Activated naive CD8-positive, alpha-beta T cell treated with anti-CD3 and anti-CD28 coated beads for 36 hours (primary cell): ENCODE measurements at regions not wholly inside any gene's neighbourhood (a gene's known extent, or its start where the extent isn't known, plus 50 kb on each side); places are given as distances from the start of the nearest gene placed in this dataset.

Source experiments
- DNase-seq: peaks from one replicate; pipeline ENCODE4 v3.0.0; 2021
- H3K27ac Mint-ChIP-seq: one replicate; pipeline ENCODE4 v1.8.0; 2022; ENCODE audit warnings: mild to moderate bottlenecking, moderate library complexity, mixed read lengths
- H3K27me3 Mint-ChIP-seq: one replicate; pipeline ENCODE4 v1.8.0; 2022; ENCODE audit warnings: mild to moderate bottlenecking, mixed read lengths
- H3K36me3 Mint-ChIP-seq: one replicate; pipeline ENCODE4 v1.8.0; 2021; ENCODE audit warnings: mild to moderate bottlenecking, mixed read lengths
- H3K4me1 Mint-ChIP-seq: one replicate; pipeline ENCODE4 v1.8.0; 2021; ENCODE audit warnings: mixed read lengths
- H3K4me3 Mint-ChIP-seq: one replicate; pipeline ENCODE4 v1.8.0; 2022; ENCODE audit warnings: mild to moderate bottlenecking, moderate library complexity, mixed read lengths
- H3K9me3 Mint-ChIP-seq: one replicate; pipeline ENCODE4 v1.8.0; 2022; ENCODE audit warnings: mixed read lengths

DNA sequence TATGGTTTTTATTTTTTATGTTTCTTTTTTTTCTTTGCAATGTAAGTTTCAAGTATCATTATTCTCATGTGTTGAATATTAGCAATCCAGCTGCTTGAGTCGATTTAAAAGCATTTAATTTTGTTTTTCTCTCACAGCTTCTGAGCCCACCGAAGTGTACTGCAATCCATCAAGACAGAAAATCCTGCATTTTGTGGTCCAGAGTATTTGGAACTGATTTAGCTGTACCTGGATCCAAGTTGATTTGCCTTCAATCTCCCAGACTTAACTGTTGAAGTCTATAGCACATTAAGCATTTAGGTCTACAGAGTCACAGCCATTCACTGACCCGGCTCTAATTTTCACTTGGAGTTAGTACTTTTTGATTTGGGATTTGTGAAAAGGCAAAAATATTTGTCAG, 622.9 kb upstream of the ADAMTS5 start:
- H3K4me3 Mint-ChIP-seq, result no peak overlapping the region
- no peaks in the 10 kb centered on the region for H3K4me1 Mint-ChIP-seq
- no peaks in the 10 kb centered on the region for H3K36me3 Mint-ChIP-seq
- H3K27me3 Mint-ChIP-seq, result no peaks in the 10 kb centered on the region
- H3K9me3 Mint-ChIP-seq, result peaks cover 1% of the 10 kb centered on the region
- H3K27ac Mint-ChIP-seq, result no peak overlapping the region
- no peak for DNase-seq

DNA sequence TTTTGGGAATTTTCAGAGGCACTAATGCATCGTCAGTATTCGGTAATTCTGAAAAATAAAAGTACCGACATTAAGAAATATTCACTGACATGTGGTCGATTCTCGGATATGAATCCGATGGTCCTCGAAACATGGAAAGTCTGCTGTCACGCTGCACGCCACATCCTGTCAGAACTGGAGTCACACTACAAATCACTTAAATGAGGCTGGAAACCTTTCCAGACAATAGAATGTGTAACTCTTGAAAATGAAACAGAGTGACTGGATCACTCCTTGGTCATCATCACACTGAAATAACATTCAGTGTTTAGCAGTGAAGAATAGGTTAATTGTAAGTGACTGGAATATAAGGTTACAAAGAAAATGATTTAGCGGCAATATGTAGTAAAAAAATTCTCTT, 620.1 kb upstream of the ADAMTS5 start:
- H3K4me3 Mint-ChIP-seq, result no peak overlapping the region
- no peak for DNase-seq
- H3K27me3 Mint-ChIP-seq, result no peaks in the 10 kb centered on the region
- no peaks in the 10 kb centered on the region for H3K4me1 Mint-ChIP-seq
- H3K9me3 Mint-ChIP-seq, result peaks cover 1% of the 10 kb centered on the region
- H3K27ac Mint-ChIP-seq, result no peak overlapping the region
- no peaks in the 10 kb centered on the region for H3K36me3 Mint-ChIP-seq

DNA sequence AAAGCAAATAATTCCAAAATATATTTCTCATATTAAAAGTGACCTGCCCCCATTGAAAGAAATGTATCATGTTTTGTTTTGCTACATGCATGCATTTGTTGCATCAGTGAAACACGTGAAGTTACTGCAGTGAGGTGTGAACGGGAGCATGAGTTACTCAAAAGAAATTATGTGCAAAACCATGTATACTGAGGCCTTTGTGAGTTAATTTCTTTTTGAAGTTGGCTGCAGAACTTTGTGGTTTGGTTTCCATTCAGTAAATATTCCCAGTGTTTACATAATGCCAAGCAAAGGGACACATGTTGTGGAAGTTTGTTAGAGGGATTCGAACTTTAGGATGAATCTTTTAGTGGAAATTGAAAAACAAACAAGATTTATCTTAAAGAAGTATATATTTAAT, 619.4 kb upstream of the ADAMTS5 start:
- DNase-seq, result no peak
- no peaks in the 10 kb centered on the region for H3K36me3 Mint-ChIP-seq
- no peaks in the 10 kb centered on the region for H3K27me3 Mint-ChIP-seq
- no peaks in the 10 kb centered on the region for H3K4me1 Mint-ChIP-seq
- H3K9me3 Mint-ChIP-seq, result peaks cover 1% of the 10 kb centered on the region
- H3K4me3 Mint-ChIP-seq, result no peak overlapping the region
- no peak overlapping the region for H3K27ac Mint-ChIP-seq

DNA sequence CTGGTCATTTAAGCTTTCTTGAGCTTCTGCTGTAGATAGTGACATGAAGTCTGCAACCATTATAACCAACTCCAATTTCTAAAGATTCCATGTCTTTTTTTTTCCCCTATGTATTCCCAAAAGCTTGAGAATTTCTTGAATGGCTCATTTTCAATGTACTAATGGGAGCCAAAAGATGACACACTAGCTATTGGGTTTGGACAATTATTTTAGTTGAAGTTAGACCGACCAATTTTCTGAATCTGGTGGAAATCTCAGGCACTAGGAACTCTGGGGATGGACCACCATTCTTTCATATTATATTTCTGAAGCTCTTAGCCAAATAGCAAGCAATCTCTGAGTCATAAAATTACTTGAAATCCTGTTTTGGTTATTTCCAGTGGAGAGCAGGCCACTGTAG, 617.4 kb upstream of the ADAMTS5 start:
- DNase-seq, result no peak

DNA sequence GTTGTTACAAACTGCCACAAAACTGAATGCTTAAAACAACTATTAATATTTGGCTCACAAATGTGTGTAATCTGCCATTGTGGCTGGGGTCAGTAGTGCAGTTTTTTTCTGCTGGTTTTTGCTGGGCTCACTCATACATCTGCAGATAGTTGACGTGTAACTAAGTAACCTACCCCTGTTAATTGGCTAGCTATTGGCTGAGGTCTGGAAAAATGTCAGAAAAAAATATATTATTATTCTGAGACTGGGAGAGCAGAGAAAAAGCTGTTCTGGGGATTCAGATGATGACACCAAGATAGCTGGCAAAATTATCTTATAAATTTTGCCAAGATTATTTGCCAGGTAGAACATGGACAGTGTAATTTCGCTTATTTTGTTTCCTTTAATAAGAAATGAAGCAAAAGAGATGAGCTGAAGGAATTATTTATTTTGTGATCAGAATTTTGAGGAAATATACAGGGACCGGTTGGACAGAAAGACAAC, 616.1 kb upstream of the ADAMTS5 start:
- Mint-ChIP-seq H3K36me3 (no peaks in the 10 kb centered on the region), H3K4me1 (no peaks in the 10 kb centered on the region), H3K9me3 (peaks cover 2% of the 10 kb centered on the region), H3K27ac (no peak overlapping the region), H3K27me3 (no peaks in the 10 kb centered on the region), H3K4me3 (no peak overlapping the region)
- no peak for DNase-seq

More for the DNA sequence above, 617.4 kb upstream of the ADAMTS5 start:
- Mint-ChIP-seq H3K4me3 (no peak overlapping the region), H3K4me1 (no peaks in the 10 kb centered on the region), H3K27me3 (no peaks in the 10 kb centered on the region), H3K27ac (no peak overlapping the region), H3K9me3 (peaks cover 3% of the 10 kb centered on the region), H3K36me3 (no peaks in the 10 kb centered on the region)

DNA sequence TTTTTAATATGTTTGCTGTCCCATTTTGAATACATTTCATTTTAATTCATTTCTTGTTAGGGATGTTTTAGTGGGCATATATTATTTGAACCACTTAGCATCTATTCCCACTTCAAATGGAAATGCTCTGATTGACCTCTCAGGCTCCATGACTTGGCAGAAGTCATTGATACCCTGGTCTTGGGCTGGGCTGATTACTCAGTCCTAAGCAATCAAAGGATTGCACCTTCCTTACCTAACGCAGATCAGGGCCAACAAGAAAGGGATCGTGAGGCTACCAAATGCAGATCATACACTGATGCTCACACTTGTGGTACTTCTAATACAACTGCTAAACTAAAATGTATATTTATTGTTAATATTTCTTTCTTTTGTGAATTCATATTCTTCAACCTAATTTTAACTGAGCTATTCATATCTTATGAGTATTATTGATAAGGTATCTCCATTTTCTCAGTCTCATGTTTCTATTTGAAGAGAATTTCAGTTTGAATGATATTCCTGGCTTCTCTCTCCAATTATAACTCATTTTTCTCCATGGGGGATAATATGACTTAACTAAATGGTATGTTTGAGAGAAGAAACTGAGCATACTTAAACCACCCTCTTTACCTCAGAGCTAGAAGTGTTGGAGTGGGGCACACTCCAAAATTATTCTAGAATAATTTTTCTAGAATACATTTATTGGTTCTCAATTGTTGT, 615.5 kb upstream of the ADAMTS5 start:
- Mint-ChIP-seq H3K9me3 (peaks cover 2% of the 10 kb centered on the region), H3K4me3 (no peak overlapping the region), H3K4me1 (no peaks in the 10 kb centered on the region), H3K36me3 (no peaks in the 10 kb centered on the region), H3K27ac (no peak overlapping the region), H3K27me3 (no peaks in the 10 kb centered on the region)
- DNase-seq, result no peak

DNA sequence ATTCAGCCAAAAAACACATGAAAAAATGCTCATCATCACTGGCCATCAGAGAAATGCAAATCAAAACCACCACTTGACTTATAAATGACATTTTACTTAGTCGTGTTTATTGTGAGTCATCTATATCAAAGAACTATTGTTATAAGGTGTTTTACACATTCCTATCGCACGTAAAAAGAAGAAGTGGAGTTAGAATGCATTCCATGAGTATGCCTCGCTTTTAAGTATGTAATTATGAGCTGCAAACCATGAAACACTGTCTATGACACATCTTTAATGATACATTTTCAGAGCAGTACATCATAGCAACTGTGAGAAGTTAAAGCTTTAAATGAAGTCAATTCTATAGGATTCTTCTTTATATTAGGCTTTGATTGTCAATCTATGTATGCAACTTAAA, 614.3 kb upstream of the ADAMTS5 start:
- peaks cover 2% of the 10 kb centered on the region for H3K9me3 Mint-ChIP-seq
- no peaks in the 10 kb centered on the region for H3K27me3 Mint-ChIP-seq
- H3K36me3 Mint-ChIP-seq, result no peaks in the 10 kb centered on the region
- H3K4me1 Mint-ChIP-seq, result no peaks in the 10 kb centered on the region
- H3K4me3 Mint-ChIP-seq, result no peak overlapping the region
- DNase-seq, result no peak
- H3K27ac Mint-ChIP-seq, result no peak overlapping the region

DNA sequence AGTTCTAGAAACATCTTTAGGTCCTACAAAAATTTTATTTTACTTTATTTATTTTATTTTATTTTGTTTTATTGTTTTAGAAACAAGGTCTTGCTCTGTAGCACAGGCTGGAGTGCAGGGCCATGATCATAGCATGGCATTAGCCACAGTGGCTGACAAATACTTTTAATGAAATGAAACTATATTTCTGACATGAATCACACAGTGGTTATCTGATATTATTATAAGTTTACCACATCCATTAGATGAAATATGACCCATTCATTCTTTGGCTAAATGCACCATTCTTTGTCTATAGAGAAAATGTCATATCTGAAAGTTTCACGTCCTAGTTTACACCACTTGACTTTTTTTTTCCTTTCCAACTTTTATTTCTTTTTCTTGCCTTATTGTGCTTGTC, 613.4 kb upstream of the ADAMTS5 start:
- no peaks in the 10 kb centered on the region for H3K27me3 Mint-ChIP-seq
- peaks cover 2% of the 10 kb centered on the region for H3K9me3 Mint-ChIP-seq
- no peak overlapping the region for H3K27ac Mint-ChIP-seq
- no peaks in the 10 kb centered on the region for H3K4me1 Mint-ChIP-seq
- no peak overlapping the region for H3K4me3 Mint-ChIP-seq
- DNase-seq, result no peak
- H3K36me3 Mint-ChIP-seq, result no peaks in the 10 kb centered on the region

DNA sequence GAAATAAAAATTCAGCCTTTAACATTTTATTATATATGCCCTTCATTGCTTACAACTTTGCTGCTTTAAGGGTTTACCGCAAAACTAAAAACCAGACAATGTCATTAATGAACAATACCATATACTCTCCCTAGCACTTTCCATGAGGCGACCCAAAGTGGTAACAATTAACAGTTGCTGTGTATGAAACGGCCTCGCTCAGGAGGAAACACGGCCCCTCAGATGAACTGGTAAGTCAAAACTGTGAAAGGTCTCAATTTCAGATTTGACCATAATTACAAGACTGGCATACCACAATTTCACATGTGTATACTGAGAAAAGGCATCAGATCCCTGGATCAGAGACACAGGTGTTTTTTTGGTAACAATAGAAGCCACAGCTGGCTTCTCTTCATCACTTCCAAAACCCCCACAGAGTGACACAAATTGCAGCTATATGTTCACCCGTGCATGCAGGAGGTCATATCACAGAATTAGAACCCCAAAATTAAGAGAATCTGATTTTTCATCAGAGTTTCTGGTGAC, 611.9 kb upstream of the ADAMTS5 start:
- Mint-ChIP-seq H3K27me3 (no peaks in the 10 kb centered on the region), H3K9me3 (peaks cover 2% of the 10 kb centered on the region), H3K4me3 (no peak overlapping the region), H3K36me3 (no peaks in the 10 kb centered on the region), H3K27ac (no peak overlapping the region), H3K4me1 (no peaks in the 10 kb centered on the region)
- no peak for DNase-seq

DNA sequence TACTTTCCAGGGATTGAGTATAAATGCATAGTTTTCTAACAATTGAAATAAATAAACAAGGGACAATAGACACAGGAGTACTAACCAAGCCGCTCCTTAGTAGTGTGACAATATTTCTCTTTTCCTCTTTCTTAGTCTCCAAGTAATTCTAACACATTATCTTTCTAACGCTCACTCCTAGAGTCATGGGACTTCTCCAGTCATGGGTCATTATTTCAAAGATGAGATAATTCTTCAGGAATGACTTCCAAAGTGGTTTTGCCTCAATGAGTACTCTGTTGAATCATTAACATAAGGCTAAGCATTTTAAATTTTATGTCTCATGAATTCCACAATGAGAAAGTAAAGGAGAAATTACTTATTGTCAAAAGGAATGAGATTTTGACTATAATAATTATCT, 605.8 kb upstream of the ADAMTS5 start:
- no peak overlapping the region for H3K4me3 Mint-ChIP-seq
- no peaks in the 10 kb centered on the region for H3K9me3 Mint-ChIP-seq
- no peaks in the 10 kb centered on the region for H3K27me3 Mint-ChIP-seq
- H3K36me3 Mint-ChIP-seq, result no peaks in the 10 kb centered on the region
- no peak overlapping the region for H3K27ac Mint-ChIP-seq
- no peak for DNase-seq
- no peaks in the 10 kb centered on the region for H3K4me1 Mint-ChIP-seq

DNA sequence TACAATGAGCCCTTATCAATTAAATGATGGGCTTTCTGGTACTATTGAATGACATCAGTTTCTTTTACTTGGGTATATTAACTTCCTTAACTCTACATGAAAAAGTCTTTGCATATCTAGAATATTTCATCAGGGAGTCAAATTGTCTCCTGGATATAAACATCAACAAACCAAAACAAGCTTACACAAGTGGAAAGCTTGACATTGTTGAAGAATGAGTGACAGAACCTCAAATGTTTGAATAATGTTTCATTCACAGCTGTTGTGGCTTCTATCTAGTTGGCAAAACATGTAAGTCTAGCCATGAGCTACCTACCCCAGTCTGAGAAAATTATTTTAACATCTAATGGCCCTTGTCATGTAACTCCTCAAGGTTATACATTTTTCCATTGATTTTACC, 604.8 kb upstream of the ADAMTS5 start:
- Mint-ChIP-seq H3K27me3 (no peaks in the 10 kb centered on the region), H3K27ac (no peak overlapping the region), H3K9me3 (no peaks in the 10 kb centered on the region), H3K4me1 (no peaks in the 10 kb centered on the region), H3K4me3 (no peak overlapping the region), H3K36me3 (no peaks in the 10 kb centered on the region)
- no peak for DNase-seq

DNA sequence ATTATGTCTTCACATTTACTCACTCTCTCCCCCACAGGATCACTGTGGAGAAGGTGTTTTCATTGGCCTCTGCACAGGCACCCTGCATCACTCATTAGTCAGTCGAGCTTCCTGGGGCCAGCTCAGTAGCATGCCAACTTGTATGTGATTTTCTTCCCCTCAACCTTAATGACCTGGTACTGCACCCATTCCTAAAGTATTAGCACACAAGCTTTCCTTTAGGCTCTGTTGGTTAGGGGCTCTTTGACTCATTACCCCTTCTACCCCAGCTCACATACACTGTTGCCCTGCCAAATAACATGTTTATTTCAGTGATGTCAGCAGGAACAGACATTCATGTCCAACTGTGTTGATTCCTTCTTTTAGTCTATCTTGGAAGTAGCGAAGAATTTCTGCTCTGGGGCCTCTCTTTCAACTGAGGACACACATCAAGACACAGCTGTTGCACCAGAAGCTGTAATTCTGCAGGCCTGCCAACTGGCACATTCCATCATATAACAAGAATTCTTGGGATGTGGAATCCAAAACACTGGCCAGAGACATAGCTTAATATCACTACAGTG, 603.5 kb upstream of the ADAMTS5 start:
- Mint-ChIP-seq H3K9me3 (no peaks in the 10 kb centered on the region), H3K4me3 (no peak overlapping the region), H3K27ac (no peak overlapping the region), H3K36me3 (no peaks in the 10 kb centered on the region), H3K27me3 (no peaks in the 10 kb centered on the region), H3K4me1 (no peaks in the 10 kb centered on the region)
- DNase-seq, result no peak

DNA sequence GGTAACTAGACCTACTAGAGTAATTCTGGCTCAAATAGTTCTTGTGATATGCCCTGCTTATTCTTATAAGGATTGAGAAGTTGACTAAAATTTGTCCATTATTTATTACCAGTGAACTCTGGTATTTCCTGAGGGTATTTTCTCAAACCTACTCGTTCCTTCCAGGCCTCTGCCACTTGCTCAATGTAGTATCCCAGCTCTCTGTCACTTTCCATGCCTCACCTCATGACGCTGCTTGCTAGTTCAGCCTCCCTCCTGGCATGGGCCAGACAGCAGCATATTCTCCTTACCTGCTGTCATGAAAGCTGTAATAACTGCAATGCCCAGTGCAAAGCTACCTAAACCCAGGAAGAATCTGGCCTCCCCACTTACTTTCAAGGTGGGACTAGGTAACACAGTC, 602.9 kb upstream of the ADAMTS5 start:
- H3K4me3 Mint-ChIP-seq, result no peak overlapping the region
- H3K9me3 Mint-ChIP-seq, result no peaks in the 10 kb centered on the region
- no peaks in the 10 kb centered on the region for H3K4me1 Mint-ChIP-seq

DNA sequence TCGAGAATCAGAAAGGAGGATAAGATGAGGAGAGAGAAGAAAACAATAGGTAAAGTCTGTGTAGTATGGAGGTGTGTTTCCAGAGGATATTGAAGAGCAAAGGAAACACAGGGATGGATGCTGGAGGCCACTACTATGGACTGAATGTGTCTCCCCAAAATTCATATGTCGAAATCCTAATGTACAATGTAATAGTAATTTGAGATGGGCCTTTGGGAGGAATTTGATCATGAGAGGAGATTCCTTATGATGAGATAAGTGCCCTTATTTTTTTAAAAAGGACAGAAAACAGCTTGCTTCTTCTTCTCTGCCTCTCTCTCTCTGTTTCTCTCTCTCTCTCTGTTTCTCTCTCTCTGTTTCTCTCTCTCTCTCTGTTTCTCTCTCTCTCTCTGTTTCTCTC, 602.2 kb upstream of the ADAMTS5 start:
- no peak overlapping the region for H3K27ac Mint-ChIP-seq
- no peaks in the 10 kb centered on the region for H3K4me1 Mint-ChIP-seq
- DNase-seq, result no peak
- no peaks in the 10 kb centered on the region for H3K9me3 Mint-ChIP-seq
- no peaks in the 10 kb centered on the region for H3K27me3 Mint-ChIP-seq
- H3K36me3 Mint-ChIP-seq, result no peaks in the 10 kb centered on the region
- no peak overlapping the region for H3K4me3 Mint-ChIP-seq

More for the DNA sequence above, 602.9 kb upstream of the ADAMTS5 start:
- H3K27ac Mint-ChIP-seq, result no peak overlapping the region
- H3K27me3 Mint-ChIP-seq, result no peaks in the 10 kb centered on the region
- no peak for DNase-seq
- H3K36me3 Mint-ChIP-seq, result no peaks in the 10 kb centered on the region

DNA sequence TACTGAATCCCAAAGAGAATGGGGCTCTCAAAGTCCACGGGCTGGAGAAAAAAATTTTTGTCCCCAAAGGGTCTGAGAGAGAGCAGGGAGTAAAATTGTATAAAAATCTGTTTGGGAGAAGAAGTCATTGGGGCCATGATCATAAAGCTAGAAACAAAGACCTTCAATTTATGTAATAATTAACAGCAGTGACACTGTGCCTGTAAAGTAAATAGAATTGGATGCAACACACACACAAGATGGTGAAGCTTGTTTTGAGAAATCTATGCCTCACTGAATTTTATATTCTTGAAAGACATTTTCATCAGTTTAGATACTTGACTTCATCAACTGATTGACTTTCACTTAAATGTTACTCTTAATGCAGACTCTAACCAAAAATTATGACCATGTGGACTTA, 600.5 kb upstream of the ADAMTS5 start:
- H3K4me1 Mint-ChIP-seq, result no peaks in the 10 kb centered on the region
- no peaks in the 10 kb centered on the region for H3K27me3 Mint-ChIP-seq
- H3K27ac Mint-ChIP-seq, result no peak overlapping the region
- H3K4me3 Mint-ChIP-seq, result no peak overlapping the region
- DNase-seq, result no peak
- no peaks in the 10 kb centered on the region for H3K9me3 Mint-ChIP-seq
- H3K36me3 Mint-ChIP-seq, result no peaks in the 10 kb centered on the region

DNA sequence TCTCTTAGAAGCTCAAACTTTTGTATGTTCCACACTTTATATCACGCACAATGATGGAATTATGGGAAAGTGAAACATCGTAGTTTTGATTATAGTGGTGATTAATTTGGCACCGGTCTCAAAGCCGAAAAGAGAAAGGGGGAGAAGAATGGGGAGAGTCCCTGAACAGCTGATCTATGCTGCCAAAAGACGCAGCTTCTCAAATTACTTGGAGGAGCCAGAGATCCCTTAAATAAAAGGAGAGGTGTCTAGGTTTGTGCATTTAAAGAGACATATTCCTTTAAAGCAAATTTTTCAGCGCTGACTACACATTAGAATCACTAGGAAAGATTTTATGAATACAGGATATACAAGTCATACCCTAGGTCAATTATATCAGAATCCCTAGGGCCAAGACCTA, 599.6 kb upstream of the ADAMTS5 start:
- Mint-ChIP-seq H3K27ac (no peak overlapping the region), H3K9me3 (no peaks in the 10 kb centered on the region), H3K36me3 (no peaks in the 10 kb centered on the region), H3K4me3 (no peak overlapping the region), H3K27me3 (no peaks in the 10 kb centered on the region), H3K4me1 (no peaks in the 10 kb centered on the region)
- DNase-seq, result no peak
